OCI-LY1 (cell line): ENCODE measurements at regions not wholly inside any gene's neighbourhood (a gene's known extent, or its start where the extent isn't known, plus 50 kb on each side); places are given as distances from the start of the nearest gene placed in this dataset.

Experiments used
- CTCF ChIP-seq: fragments of 200-600 bp; sonication (generic), shearing (Covaris generic); IDR thresholded peaks from 2 replicates; pipeline ENCODE4 v1.5.1; 2017; ENCODE audit warnings: mild to moderate bottlenecking, antibody characterized with exemption, low read length, moderate library complexity, mixed read lengths
- EZH2 ChIP-seq: fragments of 200-600 bp; sonication (generic), shearing (Covaris generic); IDR thresholded peaks from 2 replicates; pipeline ENCODE4 v1.8.0; 2017; ENCODE audit warnings: borderline replicate concordance, mixed run types, mild to moderate bottlenecking, antibody characterized with exemption, low read length, moderate library complexity, mixed read lengths

GRCh38 chr18:45435810-45436209 lies 179.5 kb upstream of the SLC14A2 start:
- TF ChIP-seq CTCF = no peak
- TF ChIP-seq EZH2 = no peak
